Putamen (tissue), 1 donor: ENCODE measurements at regions not wholly inside any gene's neighbourhood (a gene's known extent, or its start where the extent isn't known, plus 50 kb on each side); places are given as distances from the start of the nearest gene placed in this dataset.
"Not testable (repeated sequence)": the region's sequence is repeated elsewhere in the genome, so short reads cannot be mapped to it uniquely, and the experiment has no call there.

Source experiments
- DNase-seq: peaks from one replicate; pipeline ENCODE4 v3.0.0-alpha.2; 2016; ENCODE audit warnings: low spot score

DNA sequence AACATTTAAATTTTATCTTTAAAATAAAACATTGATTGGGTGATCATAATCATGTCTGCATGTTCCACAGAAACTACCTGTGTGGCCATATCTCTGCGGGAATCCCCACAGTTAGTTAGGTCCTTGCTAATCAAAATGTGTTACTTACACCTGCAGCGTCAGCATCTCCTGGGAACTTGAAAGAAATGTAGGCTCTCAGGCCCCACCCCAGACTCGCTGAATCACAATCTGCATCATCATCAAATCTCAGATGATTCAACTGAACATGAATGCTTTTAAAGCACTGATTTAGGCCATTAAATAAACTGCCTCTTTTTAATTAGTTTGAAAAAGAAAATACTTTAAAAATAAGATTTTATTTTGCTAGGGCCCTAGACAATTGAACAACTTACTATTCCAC is 577.8 kb downstream of the PYDC2 start:
- no peak for DNase-seq

DNA sequence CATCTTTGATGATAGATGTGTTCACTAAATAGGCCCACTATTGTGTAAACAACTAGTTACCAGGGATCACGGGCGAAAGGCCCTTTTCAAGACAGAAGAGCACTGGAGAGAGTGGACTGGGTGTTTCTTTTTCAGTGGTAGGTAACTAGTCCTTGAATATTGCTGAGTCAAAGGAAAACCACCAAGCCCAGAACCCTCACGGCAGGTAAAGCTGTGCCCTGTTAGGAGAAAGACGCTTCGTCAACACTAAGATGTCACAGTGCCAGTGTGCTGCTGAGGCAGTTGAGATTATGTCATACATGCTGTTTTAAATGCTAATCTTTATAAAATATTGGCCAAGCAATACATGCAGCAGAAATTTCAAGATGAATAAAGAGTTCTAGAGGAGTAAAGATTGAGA is 578.6 kb downstream of the PYDC2 start:
- no peak for DNase-seq

DNA sequence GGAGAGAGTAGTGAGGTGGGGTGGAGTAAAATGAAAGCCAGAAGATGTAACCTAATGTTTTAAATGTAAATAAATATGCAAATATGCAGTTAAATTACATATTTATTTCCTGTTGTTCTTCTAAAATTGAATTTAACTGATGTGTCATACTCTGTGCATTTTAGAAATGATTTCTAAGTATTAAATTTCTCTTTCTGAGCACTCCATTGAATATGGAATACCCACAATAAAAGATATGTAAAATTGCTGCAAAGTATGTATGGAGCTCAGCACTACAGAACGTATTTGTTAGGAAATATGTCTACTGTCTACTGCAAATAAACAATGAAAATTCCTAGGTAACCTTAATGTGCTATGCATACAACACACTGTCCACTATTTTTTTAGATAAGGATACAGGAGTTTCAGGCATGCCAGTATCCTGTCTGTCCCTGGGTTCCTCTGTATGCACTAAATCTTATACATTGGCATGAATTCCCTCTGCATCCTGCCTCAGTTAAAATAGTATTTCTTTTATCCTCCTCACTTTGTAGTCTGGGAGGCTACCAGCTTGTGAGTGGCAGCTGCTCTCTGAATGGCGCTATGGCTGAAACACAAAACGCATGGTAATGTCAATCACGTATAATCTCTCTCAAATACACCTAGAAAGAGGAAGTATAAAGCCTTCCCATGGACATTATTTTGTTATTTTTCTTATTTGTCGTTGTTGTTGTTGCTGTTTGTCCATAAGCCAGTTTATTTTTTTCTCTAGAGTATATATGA is 579.5 kb downstream of the PYDC2 start:
- no peak for DNase-seq

DNA sequence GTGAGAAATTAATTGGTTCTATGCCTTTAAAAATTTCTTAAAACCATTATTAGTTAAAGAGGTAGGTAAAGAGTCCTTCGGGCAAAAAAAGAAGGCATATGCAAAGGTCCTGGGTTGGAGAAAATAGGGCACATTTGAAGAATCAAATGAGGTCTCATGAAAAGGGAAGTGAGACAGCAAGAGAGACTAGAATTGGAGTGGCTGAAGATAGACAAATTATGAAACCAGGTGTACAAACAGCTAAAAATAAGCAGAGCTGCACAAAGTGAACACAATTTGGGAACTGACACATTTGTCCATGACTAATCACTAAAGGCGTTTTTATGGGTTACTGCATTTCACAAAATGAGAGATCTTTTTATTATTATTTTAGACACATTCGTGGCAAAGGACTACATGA is 581.2 kb downstream of the PYDC2 start:
- DNase-seq: no peak

DNA sequence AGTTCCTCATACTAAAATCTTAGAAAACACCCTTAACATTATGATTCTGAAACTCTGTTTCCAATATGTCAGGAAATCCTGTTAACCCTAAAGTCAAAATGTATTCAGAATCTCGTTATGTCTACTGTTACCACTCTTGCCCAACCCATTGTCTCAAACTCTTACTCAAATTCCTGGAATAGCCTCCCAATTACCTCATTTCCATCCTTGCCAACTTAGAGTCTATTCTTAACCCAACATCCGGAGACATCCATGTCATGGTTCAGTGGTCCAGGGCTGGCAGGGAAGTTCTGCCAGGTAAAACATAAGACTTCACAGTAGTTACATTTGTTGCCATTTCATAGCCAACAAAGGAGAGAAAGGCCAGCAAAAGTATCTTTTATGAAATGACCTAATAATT is 593.9 kb downstream of the PYDC2 start:
- no peak for DNase-seq

DNA sequence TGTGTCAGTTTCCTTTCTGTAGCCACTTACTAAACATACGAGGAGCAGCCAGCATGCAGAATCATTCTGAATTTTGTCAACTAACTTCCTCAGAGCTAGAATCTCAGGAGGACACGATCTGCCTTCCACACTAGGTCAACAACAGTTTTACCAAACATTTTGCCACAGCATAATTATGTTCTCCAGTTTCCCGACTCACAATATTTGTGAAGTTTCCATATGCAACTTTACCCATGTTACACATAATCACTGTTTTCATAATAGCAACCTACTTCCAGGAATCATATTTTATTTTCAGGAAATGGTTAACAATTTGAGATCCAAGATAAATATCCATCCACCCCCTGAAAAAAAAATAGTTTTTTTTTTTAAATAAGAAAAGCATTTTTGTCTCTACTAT is 595.0 kb downstream of the PYDC2 start:
- no peak for DNase-seq

DNA sequence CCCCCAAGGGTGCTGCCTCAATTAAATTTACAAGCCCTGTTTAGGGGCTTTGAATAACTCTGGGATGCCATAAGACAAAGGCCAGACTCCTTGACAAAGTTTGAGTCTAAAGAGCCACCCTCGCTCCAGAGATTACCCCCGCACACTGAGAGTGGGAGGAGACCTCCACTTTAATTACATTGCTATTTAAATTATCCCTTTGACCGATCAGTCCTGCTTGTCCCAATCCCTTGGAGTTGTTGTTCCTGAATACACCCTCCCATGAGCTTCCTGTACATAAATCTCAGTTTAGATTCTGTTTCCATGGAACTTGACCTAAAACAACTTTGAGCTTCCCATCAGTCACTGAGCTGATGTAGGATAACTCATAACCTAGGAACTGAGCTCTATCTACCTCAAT is 596.3 kb downstream of the PYDC2 start:
- no peak for DNase-seq

DNA sequence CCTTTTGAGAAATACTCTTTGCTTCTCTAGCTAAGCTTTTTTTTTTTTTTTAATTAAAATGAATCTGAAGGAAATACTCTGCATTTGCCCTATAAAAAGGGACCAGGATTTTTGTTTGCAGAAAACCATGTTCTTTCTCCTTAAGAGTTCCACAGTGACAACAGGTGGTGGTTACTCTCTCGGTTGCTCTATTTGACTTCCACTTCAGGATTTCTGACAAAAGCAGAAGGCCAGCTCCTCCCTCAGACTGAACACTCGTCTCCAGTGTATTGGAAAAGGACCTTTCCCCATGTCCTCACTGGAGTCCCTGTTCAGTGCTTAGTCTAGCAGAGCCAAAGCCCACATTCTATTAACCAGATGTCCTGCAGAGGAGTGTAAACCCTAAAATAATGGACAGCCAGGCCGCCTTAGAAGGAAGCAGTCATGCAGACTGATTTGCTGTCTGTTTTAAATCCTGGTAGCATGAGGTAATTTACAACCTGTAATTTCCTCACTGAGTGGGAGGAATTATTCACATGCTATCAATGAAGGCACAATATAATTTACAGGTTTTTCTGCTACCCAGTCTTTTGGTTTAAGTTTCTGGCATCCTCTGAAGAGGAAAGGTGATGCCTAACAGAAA is 599.3 kb downstream of the PYDC2 start:
- no peak for DNase-seq

DNA sequence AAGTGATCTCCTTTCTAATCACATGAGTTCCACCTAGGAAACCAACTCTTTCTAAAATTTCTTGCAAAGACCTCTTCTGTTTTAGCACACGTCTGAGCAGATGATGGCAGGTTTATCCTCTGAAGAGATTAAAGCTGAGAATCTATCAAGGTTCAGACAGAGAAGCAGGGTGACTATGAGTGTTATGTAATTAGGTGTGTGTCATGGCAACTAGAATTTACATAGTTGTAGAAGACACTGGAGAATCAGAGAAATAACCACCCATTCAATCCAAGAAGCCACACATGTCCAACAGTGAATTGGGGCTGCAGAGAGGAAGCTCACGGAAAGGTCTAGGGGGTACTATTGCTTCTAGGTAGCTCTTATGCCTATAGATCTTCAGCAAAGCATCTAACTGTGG is 600.5 kb downstream of the PYDC2 start:
- no peak for DNase-seq

DNA sequence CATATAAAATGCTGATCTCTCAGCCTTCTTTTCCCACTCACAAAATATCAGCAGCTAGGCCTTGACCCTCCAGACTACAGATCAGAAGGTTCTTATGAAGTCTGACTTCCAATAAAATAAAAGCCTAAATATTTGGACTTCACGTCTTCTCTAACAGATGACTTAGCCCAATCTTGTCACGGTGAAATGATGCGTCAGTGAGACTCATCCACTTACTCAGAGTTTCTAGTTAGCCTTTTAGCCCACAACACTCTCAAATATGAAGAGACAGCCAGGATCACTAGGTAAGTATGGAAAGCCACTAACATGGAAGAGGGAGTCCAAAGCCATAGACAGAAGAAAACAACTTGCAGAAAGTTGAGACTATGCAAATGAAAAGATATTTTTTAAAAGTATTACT is 601.2 kb downstream of the PYDC2 start:
- DNase-seq: no peak

DNA sequence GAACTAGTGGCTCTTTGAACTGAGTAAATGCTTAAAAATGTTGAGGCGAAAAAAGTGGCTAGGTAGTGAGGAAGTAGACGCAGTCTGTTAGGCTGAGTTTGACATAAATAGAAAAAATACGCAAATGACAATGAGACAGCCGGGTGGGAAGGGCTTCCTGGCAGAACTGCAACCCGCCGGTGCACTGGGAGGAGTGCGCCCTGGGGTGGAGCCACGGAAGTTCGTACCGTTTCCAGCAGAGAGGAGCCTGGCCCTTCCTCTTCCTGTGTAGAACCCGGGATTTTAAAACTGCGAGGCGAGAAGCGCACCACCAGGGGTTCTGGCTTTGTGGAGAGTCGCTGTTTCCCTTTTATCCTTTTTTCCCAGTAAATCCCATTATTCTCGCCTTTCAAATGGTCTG is 602.6 kb downstream of the PYDC2 start:
- no peak for DNase-seq

DNA sequence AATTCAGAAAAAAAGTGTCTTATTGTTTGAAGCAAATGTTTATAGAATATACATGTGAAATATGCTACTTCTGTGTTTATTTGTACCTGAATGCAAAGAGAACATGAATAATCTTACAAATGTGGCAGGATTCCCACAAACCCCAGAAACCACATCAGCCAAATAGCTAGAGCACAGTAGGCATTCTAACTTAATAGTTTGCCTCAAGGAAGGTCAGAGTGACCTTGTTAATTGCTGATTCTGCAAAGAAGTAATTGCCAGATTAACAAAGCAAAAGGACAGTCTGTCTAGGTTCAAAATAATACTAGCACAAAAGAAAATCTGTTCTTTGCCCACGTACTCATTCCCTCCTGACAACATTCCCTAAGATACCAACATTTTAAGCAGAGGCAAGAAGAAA is 604.0 kb downstream of the PYDC2 start:
- DNase-seq: no peak

DNA sequence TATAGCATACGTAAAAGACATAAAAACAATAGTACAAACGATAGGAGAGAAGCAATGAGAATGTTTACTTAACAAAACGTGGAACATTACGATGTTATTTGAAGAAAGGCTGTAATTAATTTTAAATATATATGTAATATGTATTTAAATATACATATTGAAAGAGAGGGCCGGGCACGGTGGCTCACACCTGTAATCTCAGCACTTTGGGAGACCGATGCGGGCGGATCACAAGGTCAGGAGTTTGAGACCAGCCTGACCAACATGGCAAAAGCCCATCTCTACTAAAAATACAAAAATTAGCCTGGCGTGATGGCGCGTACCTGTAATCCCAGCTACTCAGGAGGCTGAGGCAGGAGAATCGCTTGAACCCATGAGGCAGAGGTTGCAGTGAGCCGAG is 605.3 kb downstream of the PYDC2 start:
- not testable (repeated sequence) for DNase-seq

DNA sequence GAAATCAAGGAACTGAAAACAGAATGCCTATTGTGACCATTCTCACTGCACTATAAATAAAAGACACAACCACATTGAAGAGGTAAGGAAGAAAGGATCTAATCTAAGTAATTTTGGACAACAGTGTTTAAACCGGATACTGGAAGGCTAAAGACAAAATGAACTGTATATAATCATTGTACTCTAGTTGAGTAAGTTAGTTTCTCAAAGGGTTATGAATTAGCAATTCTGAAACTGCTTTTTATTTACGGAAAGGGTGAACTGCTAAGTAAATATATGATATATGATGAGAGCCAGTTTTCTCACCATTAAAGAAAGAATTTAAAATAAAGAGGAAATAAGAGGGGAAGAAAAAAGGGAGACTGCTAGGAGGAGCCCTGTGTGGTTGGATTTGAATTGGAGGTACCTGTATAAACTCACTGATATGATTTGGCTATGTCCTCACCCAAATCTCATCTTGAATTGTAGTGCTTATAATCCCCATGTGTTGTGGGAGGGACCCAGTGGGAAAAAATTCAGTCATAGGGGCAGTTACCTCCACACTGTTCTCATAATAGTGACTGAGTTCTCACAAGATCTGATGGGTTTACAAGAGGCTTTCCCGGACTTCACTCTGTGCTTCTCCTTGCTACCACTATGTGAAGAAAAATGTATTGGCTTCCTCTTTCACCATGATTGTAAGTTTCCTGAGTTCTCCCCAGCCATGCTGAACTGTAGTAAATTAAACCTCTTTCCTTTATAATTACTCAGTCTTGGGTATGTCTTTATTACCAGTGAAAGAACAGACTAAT is 607.7 kb downstream of the PYDC2 start:
- DNase-seq: no peak

DNA sequence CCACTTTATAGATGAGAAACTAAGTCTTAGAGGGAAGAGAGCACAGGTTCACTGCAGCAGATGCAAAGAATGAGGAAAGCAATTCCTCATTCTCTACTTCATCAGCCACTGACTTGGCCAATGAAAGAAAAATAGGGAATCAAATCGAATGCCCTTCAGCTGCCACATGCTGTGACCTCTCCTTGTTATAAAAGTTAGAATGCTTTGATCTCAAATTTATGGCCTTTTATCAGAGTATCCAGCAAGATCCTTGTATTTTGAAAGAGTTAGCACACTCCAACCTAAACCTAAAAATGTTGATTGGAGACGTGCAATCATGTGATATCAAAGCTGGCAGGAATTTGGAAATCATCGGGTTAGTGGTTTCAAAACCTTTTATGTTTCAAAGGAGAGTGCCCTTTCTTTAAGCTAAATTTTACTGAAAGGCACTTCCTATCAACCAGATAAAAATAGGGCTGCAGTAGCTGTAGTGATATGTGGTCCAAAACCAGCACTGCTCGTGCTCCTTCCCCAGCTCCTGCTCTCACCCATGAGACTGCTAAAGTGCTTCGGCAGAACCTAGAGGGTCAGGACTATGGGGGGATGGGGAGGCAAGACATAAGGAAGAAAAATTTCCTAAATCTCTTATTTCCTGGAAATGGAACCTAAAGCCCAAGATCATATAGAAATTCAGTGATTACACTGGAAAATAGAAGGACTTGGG is 617.0 kb downstream of the PYDC2 start:
- DNase-seq: no peak

DNA sequence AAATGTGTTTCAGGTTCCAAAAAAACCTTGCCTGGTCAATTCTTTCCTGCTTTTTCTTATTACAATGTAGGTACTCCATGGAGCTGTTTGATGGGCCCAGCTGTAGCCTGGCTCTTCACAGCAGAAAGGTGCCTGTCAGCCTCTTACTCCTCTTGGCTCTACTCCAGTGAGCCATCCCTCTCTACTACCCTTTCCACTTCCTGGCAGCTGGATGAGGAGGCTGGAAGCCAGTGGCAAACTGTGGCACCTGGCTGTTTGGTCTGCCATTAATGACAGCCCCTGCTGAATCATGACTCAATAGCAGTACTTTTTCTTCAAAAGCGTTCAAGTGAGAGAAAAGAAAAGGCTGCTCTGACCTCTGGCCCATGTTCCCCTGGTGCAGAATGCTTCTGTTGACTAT is 618.1 kb downstream of the PYDC2 start:
- DNase-seq: no peak

DNA sequence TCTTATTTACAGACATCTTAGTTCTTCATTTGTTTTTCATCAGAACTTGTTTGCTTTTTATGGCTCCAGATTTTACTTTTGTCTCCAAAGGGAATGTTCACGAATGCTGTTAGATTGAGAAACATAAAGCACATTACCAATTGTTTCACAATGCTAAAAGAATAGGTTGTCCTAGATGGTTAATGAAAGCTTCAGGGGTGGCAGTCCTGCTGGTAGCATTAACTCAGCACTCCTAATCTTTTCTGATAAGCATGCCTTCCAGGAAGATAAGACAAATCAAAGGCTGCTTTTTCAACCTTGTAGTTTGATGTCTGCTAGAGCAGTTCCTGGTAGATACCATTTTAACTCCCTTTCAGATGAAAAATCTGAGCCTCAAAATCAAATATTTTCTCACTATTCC is 619.4 kb downstream of the PYDC2 start:
- DNase-seq: no peak

DNA sequence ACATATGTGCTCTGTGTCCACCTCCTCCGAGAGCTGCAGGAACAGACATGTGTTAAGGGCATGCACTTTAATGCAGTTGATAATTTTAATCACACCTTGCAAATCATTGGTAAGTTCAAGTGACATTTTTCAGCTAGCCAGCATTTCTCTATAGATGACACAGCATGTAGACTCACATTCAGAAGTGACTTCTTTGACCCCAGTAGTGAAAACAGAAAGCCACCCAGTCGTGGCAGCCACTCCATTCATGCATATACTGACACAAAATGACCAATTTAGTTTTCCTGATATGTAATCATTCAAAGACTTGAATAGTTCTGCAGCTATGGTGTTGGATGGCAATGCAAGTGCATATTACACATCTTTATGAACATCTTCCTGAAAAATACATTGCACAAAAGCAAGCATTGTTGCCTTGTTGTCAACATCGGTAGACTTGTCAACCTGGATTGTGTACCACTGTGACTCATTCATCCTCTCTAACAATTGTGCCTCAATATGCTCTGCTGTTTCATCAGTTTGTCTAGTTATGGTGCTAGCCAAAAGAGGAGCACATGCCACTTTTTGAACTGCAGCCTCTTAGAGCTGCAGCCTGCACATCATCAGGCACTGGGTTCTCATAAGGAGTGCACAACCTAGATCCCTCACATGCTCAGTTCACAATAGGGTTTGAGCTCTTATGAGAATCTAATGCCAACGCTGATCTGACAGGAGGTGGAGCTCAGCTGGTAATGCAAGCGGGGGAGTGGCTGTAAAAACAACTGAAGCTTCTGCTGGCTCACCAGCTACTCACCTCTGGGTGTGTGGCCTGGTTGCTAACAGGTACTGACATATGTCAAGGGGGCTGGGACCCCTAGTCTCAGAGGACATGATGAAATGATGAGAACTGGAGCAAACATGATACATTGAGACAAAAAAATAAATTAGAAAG is 622.0 kb downstream of the PYDC2 start:
- DNase-seq: no peak
